ENCODE measurements at regions not wholly inside any gene's neighbourhood (a gene's known extent, or its start where the extent isn't known, plus 50 kb on each side); places are given as distances from the start of the nearest gene placed in this dataset.

GRCh38 chr3:5565026-5565425 lies 377.5 kb downstream of the EDEM1 start:
- Histone ChIP-seq H3K36me3 (ENCODE audit: control insufficient read depth, insufficient read depth, low read length) (no peaks in the 10 kb centered on the region), H3K4me1 (ENCODE audit: control insufficient read depth, insufficient read depth, low read length) (no peaks in the 10 kb centered on the region), H3K9me3 (ENCODE audit: control insufficient read depth, insufficient read depth, low read length) (no peaks in the 10 kb centered on the region), H3K9ac (ENCODE audit: low read depth, low read length) (no peak overlapping the region), H3K27me3 (ENCODE audit: control insufficient read depth, insufficient read depth, low read length) (no peaks in the 10 kb centered on the region), H3K4me3 (ENCODE audit: low read depth, low read length) (no peak overlapping the region)

- H3K9ac ChIP-seq (ENCODE audit: low read depth, low read length) = no peak overlapping the region
- H3K36me3 ChIP-seq (ENCODE audit: control insufficient read depth, insufficient read depth, low read length) = no peaks in the 10 kb centered on the region
- no peaks in the 10 kb centered on the region for H3K9me3 ChIP-seq (ENCODE audit: control insufficient read depth, insufficient read depth, low read length)
- H3K4me3 ChIP-seq (ENCODE audit: low read depth, low read length) = no peak overlapping the region
- no peaks in the 10 kb centered on the region for H3K4me1 ChIP-seq (ENCODE audit: control insufficient read depth, insufficient read depth, low read length)
- H3K27me3 ChIP-seq (ENCODE audit: control insufficient read depth, insufficient read depth, low read length) = no peaks in the 10 kb centered on the region
Measured at GRCh38 chr3:5567113-5567512, 379.6 kb downstream of the EDEM1 start.

- Histone ChIP-seq H3K36me3 (ENCODE audit: control insufficient read depth, insufficient read depth, low read length) (no peaks in the 10 kb centered on the region), H3K9me3 (ENCODE audit: control insufficient read depth, insufficient read depth, low read length) (no peaks in the 10 kb centered on the region), H3K4me1 (ENCODE audit: control insufficient read depth, insufficient read depth, low read length) (no peaks in the 10 kb centered on the region), H3K27me3 (ENCODE audit: control insufficient read depth, insufficient read depth, low read length) (no peaks in the 10 kb centered on the region), H3K4me3 (ENCODE audit: low read depth, low read length) (no peak overlapping the region), H3K9ac (ENCODE audit: low read depth, low read length) (no peak overlapping the region)
Measured at GRCh38 chr3:5568451-5568850, 380.9 kb downstream of the EDEM1 start.

- Histone ChIP-seq H3K27me3 (ENCODE audit: control insufficient read depth, insufficient read depth, low read length) (no peaks in the 10 kb centered on the region), H3K4me1 (ENCODE audit: control insufficient read depth, insufficient read depth, low read length) (no peaks in the 10 kb centered on the region), H3K9me3 (ENCODE audit: control insufficient read depth, insufficient read depth, low read length) (no peaks in the 10 kb centered on the region), H3K36me3 (ENCODE audit: control insufficient read depth, insufficient read depth, low read length) (no peaks in the 10 kb centered on the region), H3K4me3 (ENCODE audit: low read depth, low read length) (no peak overlapping the region), H3K9ac (ENCODE audit: low read depth, low read length) (no peak overlapping the region)
Measured at GRCh38 chr3:5569152-5569551, 381.6 kb downstream of the EDEM1 start.

GRCh38 chr3:5572168-5572567 lies 384.7 kb downstream of the EDEM1 start:
- Histone ChIP-seq H3K9ac (ENCODE audit: low read depth, low read length) (no peak overlapping the region), H3K4me1 (ENCODE audit: control insufficient read depth, insufficient read depth, low read length) (no peaks in the 10 kb centered on the region), H3K36me3 (ENCODE audit: control insufficient read depth, insufficient read depth, low read length) (no peaks in the 10 kb centered on the region), H3K27me3 (ENCODE audit: control insufficient read depth, insufficient read depth, low read length) (no peaks in the 10 kb centered on the region), H3K4me3 (ENCODE audit: low read depth, low read length) (no peak overlapping the region), H3K9me3 (ENCODE audit: control insufficient read depth, insufficient read depth, low read length) (no peaks in the 10 kb centered on the region)

GRCh38 chr3:5576277-5577011 lies 388.9 kb downstream of the EDEM1 start:
- no peaks in the 10 kb centered on the region for H3K27me3 ChIP-seq (ENCODE audit: control insufficient read depth, insufficient read depth, low read length)
- H3K36me3 ChIP-seq (ENCODE audit: control insufficient read depth, insufficient read depth, low read length) = no peaks in the 10 kb centered on the region
- no peak overlapping the region for H3K9ac ChIP-seq (ENCODE audit: low read depth, low read length)
- no peaks in the 10 kb centered on the region for H3K9me3 ChIP-seq (ENCODE audit: control insufficient read depth, insufficient read depth, low read length)
- H3K4me1 ChIP-seq (ENCODE audit: control insufficient read depth, insufficient read depth, low read length) = no peaks in the 10 kb centered on the region
- H3K4me3 ChIP-seq (ENCODE audit: low read depth, low read length) = no peak overlapping the region

GRCh38 chr3:5579139-5579602 lies 391.7 kb downstream of the EDEM1 start:
- no peak overlapping the region for H3K4me3 ChIP-seq (ENCODE audit: low read depth, low read length)
- no peak overlapping the region for H3K9ac ChIP-seq (ENCODE audit: low read depth, low read length)
- H3K4me1 ChIP-seq (ENCODE audit: control insufficient read depth, insufficient read depth, low read length) = peaks cover 6% of the 10 kb centered on the region
- no peaks in the 10 kb centered on the region for H3K36me3 ChIP-seq (ENCODE audit: control insufficient read depth, insufficient read depth, low read length)
- H3K9me3 ChIP-seq (ENCODE audit: control insufficient read depth, insufficient read depth, low read length) = no peaks in the 10 kb centered on the region
- no peaks in the 10 kb centered on the region for H3K27me3 ChIP-seq (ENCODE audit: control insufficient read depth, insufficient read depth, low read length)

GRCh38 chr3:5579946-5580345 lies 392.4 kb downstream of the EDEM1 start:
- H3K9me3 ChIP-seq (ENCODE audit: control insufficient read depth, insufficient read depth, low read length) = no peaks in the 10 kb centered on the region

GRCh38 chr3:5580826-5581225 lies 393.3 kb downstream of the EDEM1 start:
- Histone ChIP-seq H3K27me3 (ENCODE audit: control insufficient read depth, insufficient read depth, low read length) (no peaks in the 10 kb centered on the region), H3K4me3 (ENCODE audit: low read depth, low read length) (no peak overlapping the region), H3K4me1 (ENCODE audit: control insufficient read depth, insufficient read depth, low read length) (peaks cover 6% of the 10 kb centered on the region), H3K9me3 (ENCODE audit: control insufficient read depth, insufficient read depth, low read length) (no peaks in the 10 kb centered on the region), H3K36me3 (ENCODE audit: control insufficient read depth, insufficient read depth, low read length) (peaks cover 2% of the 10 kb centered on the region), H3K9ac (ENCODE audit: low read depth, low read length) (no peak overlapping the region)

More at GRCh38 chr3:5579946-5580345, 392.4 kb downstream of the EDEM1 start:
- Histone ChIP-seq H3K4me1 (ENCODE audit: control insufficient read depth, insufficient read depth, low read length) (peaks cover 6% of the 10 kb centered on the region), H3K9ac (ENCODE audit: low read depth, low read length) (no peak overlapping the region), H3K4me3 (ENCODE audit: low read depth, low read length) (no peak overlapping the region), H3K36me3 (ENCODE audit: control insufficient read depth, insufficient read depth, low read length) (peaks cover 2% of the 10 kb centered on the region), H3K27me3 (ENCODE audit: control insufficient read depth, insufficient read depth, low read length) (no peaks in the 10 kb centered on the region)

GRCh38 chr3:5581743-5582142 lies 394.2 kb downstream of the EDEM1 start:
- Histone ChIP-seq H3K9ac (ENCODE audit: low read depth, low read length) (no peak overlapping the region), H3K4me1 (ENCODE audit: control insufficient read depth, insufficient read depth, low read length) (peaks cover 6% of the 10 kb centered on the region), H3K27me3 (ENCODE audit: control insufficient read depth, insufficient read depth, low read length) (no peaks in the 10 kb centered on the region), H3K4me3 (ENCODE audit: low read depth, low read length) (no peak overlapping the region), H3K36me3 (ENCODE audit: control insufficient read depth, insufficient read depth, low read length) (peaks cover 2% of the 10 kb centered on the region), H3K9me3 (ENCODE audit: control insufficient read depth, insufficient read depth, low read length) (no peaks in the 10 kb centered on the region)

GRCh38 chr3:5583920-5584319 lies 396.4 kb downstream of the EDEM1 start:
- Histone ChIP-seq H3K36me3 (ENCODE audit: control insufficient read depth, insufficient read depth, low read length) (peaks cover 2% of the 10 kb centered on the region), H3K4me1 (ENCODE audit: control insufficient read depth, insufficient read depth, low read length) (peaks cover 6% of the 10 kb centered on the region), H3K4me3 (ENCODE audit: low read depth, low read length) (no peak overlapping the region), H3K9me3 (ENCODE audit: control insufficient read depth, insufficient read depth, low read length) (no peaks in the 10 kb centered on the region), H3K27me3 (ENCODE audit: control insufficient read depth, insufficient read depth, low read length) (no peaks in the 10 kb centered on the region), H3K9ac (ENCODE audit: low read depth, low read length) (no peak overlapping the region)

- no peak overlapping the region for H3K4me3 ChIP-seq (ENCODE audit: low read depth, low read length)
- H3K9me3 ChIP-seq (ENCODE audit: control insufficient read depth, insufficient read depth, low read length) = no peaks in the 10 kb centered on the region
- no peaks in the 10 kb centered on the region for H3K27me3 ChIP-seq (ENCODE audit: control insufficient read depth, insufficient read depth, low read length)
- H3K4me1 ChIP-seq (ENCODE audit: control insufficient read depth, insufficient read depth, low read length) = peaks cover 6% of the 10 kb centered on the region
- no peak overlapping the region for H3K9ac ChIP-seq (ENCODE audit: low read depth, low read length)
- peaks cover 2% of the 10 kb centered on the region for H3K36me3 ChIP-seq (ENCODE audit: control insufficient read depth, insufficient read depth, low read length)
Measured at GRCh38 chr3:5585085-5585484, 397.6 kb downstream of the EDEM1 start.
